Spinal cord (tissue), 9 donors: ENCODE measurements at regions not wholly inside any gene's neighbourhood (a gene's known extent, or its start where the extent isn't known, plus 50 kb on each side); places are given as distances from the start of the nearest gene placed in this dataset.
"Not testable (repeated sequence)": the region's sequence is repeated elsewhere in the genome, so short reads cannot be mapped to it uniquely, and the experiment has no call there.

Experiments
- DNase-seq, 6 donors: peaks; one replicate each; pipeline versions ENCODE4 v3.0.0 to v3.0.0-alpha.2; 2013 to 2015; ENCODE audit warnings: low spot score in 6 of 6, low read depth in 4 of 6
- H3K27ac ChIP-seq: one replicate; pipeline ENCODE4 v1.5.1; 2013; ENCODE audit warnings: low read depth, low read length, control low read depth
- H3K27me3 ChIP-seq: one replicate; pipeline ENCODE4 v1.6.1; 2013; ENCODE audit warnings: low read length; ENCODE audit not compliant: control insufficient read depth, insufficient read depth
- H3K36me3 ChIP-seq: one replicate; pipeline ENCODE4 v1.6.1; 2013; ENCODE audit warnings: low read length; ENCODE audit not compliant: control insufficient read depth, insufficient read depth
- H3K4me1 ChIP-seq: one replicate; pipeline ENCODE4 v1.6.1; 2013; ENCODE audit warnings: low read length; ENCODE audit not compliant: control insufficient read depth, insufficient read depth
- H3K4me3 ChIP-seq: one replicate; pipeline ENCODE4 v1.5.1; 2013; ENCODE audit warnings: low read depth, low read length, control low read depth
- H3K9me3 ChIP-seq: one replicate; pipeline ENCODE4 v1.6.1; 2013; ENCODE audit warnings: low read length; ENCODE audit not compliant: control insufficient read depth, insufficient read depth
- WGBS: methylation state at CpG from one replicate; pipeline ENCODE4 v1.1.5; 2013; ENCODE audit warnings: missing lambda C conversion rate; ENCODE audit not compliant: insufficient coverage; 5-methylcytosine and 5-hydroxymethylcytosine counted together
- donor health status: healthy.

- Histone ChIP-seq H3K4me1 (peaks cover 9% of the 10 kb centered on the region), H3K9me3 (no peaks in the 10 kb centered on the region), H3K36me3 (no peaks in the 10 kb centered on the region), H3K27me3 (no peaks in the 10 kb centered on the region), H3K4me3 (no peak overlapping the region), H3K27ac (no peak overlapping the region)
- peak in 1 of 6 donors; percentile 49 for DNase-seq
- WGBS = 72% methylated on average over 7 of the region's 7 CpGs
Observed at GRCh38 chr22:48071828-48072227, 1309.4 kb downstream of the TBC1D22A start.

DNA sequence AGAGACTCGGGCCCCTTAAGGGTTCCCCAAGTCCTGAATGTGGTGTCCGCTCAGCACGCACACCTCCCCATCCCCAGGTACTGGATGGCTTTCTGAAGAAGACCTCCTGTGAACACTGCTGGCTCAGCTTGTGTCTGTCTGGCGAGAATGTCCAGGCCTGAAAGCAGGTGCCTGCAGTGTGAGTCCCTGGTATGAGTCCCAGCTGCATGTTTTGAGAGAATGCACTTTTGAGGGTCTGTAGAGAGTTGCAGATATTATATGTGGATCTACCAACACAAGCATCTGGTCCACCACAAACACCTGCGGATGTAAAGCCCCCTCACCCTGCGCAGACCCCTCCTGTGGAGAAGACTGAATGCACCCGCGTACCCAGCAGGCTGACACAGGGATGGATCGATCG lies 1308.9 kb downstream of the TBC1D22A start:
- Histone ChIP-seq H3K9me3 (no peaks in the 10 kb centered on the region), H3K36me3 (no peaks in the 10 kb centered on the region), H3K4me3 (no peak overlapping the region), H3K27me3 (no peaks in the 10 kb centered on the region), H3K4me1 (peaks cover 4% of the 10 kb centered on the region), H3K27ac (no peak overlapping the region)
- 82% methylated on average over 9 of the region's 10 CpGs for WGBS
- DNase-seq = no peak

- no peak overlapping the region for H3K27ac ChIP-seq
- H3K4me3 ChIP-seq = no peak overlapping the region
- no peaks in the 10 kb centered on the region for H3K27me3 ChIP-seq
- no peaks in the 10 kb centered on the region for H3K36me3 ChIP-seq
- no peaks in the 10 kb centered on the region for H3K4me1 ChIP-seq
- WGBS = 80% methylated on average over 1 of the region's 4 CpGs
- DNase-seq = no peak
- no peaks in the 10 kb centered on the region for H3K9me3 ChIP-seq
Observed at GRCh38 chr22:48070760-48071159, 1308.3 kb downstream of the TBC1D22A start.

GRCh38 chr22:48070083-48070482 lies 1307.6 kb downstream of the TBC1D22A start:
- H3K27me3 ChIP-seq = no peaks in the 10 kb centered on the region
- 98% methylated on average over 6 of the region's 9 CpGs for WGBS
- no peak overlapping the region for H3K27ac ChIP-seq
- no peaks in the 10 kb centered on the region for H3K36me3 ChIP-seq
- H3K9me3 ChIP-seq = no peaks in the 10 kb centered on the region
- H3K4me1 ChIP-seq = no peaks in the 10 kb centered on the region
- no peak for DNase-seq
- no peak overlapping the region for H3K4me3 ChIP-seq

DNA sequence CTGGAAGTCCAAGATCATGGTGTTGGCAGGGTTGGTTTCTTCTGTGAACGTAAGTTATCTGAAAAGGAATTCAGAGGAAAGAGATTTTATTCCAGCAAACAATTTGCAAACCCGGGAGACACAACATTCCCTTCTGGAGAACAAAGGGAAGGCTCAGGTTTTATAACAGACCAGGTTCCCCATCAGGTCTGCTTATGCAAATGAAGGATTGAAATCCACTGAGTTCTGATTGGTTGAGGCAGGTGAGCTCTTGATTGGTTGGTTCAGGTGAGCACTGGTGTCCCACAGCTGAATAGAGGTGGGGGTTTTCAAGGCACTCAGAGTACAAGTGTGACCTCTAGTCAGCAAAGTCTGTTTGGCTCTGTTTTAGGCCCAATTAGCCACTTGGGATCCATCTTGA lies 1306.8 kb downstream of the TBC1D22A start:
- no peak overlapping the region for H3K4me3 ChIP-seq
- no peaks in the 10 kb centered on the region for H3K27me3 ChIP-seq
- H3K9me3 ChIP-seq = no peaks in the 10 kb centered on the region
- 100% methylated on average over 2 of the region's 2 CpGs for WGBS
- H3K36me3 ChIP-seq = no peaks in the 10 kb centered on the region
- DNase-seq = no peak
- no peak overlapping the region for H3K27ac ChIP-seq
- H3K4me1 ChIP-seq = no peaks in the 10 kb centered on the region

- no peak overlapping the region for H3K4me3 ChIP-seq
- no peaks in the 10 kb centered on the region for H3K9me3 ChIP-seq
- 88% methylated on average over 15 of the region's 18 CpGs for WGBS
- H3K36me3 ChIP-seq = no peaks in the 10 kb centered on the region
- H3K4me1 ChIP-seq = no peaks in the 10 kb centered on the region
- peak in 1 of 6 donors; percentile 71 for DNase-seq
- no peaks in the 10 kb centered on the region for H3K27me3 ChIP-seq
- no peak overlapping the region for H3K27ac ChIP-seq
Observed at GRCh38 chr22:48068323-48068885, 1306.0 kb downstream of the TBC1D22A start.

- Histone ChIP-seq H3K36me3 (no peaks in the 10 kb centered on the region), H3K27me3 (no peaks in the 10 kb centered on the region), H3K9me3 (no peaks in the 10 kb centered on the region), H3K4me1 (no peaks in the 10 kb centered on the region), H3K4me3 (no peak overlapping the region), H3K27ac (no peak overlapping the region)
- DNase-seq = no peak
- 86% methylated on average over 7 of the region's 7 CpGs for WGBS
Observed at GRCh38 chr22:48065892-48066291, 1303.4 kb downstream of the TBC1D22A start.

DNA sequence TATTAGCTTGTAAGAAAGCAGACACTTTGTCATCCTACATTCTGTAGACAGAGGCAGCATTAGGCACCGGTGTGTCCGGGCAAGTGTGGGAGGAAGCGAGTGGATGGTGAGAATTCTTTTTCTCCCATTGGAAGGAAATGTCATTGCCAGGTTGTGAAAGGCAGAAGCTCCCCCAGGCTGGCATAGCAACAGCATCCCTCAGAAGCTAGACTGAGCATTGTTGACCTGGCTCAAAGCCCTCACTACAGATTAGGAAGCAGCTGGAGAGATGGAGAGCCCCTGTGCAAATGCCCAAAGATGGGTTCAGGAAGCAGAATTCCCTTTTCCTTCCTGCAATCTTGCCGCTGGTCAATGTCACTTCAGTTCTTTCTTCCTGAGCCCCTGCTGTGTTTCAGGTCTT lies 1299.3 kb downstream of the TBC1D22A start:
- Histone ChIP-seq H3K4me3 (no peak overlapping the region), H3K36me3 (no peaks in the 10 kb centered on the region), H3K4me1 (no peaks in the 10 kb centered on the region), H3K27me3 (no peaks in the 10 kb centered on the region), H3K27ac (no peak overlapping the region), H3K9me3 (no peaks in the 10 kb centered on the region)
- peak in 2 of 6 donors; percentile 57 for DNase-seq
- no CpG with 5 or more reads among the region's 4 CpGs for WGBS

- H3K9me3 ChIP-seq = no peaks in the 10 kb centered on the region
- DNase-seq = no peak
- no peaks in the 10 kb centered on the region for H3K4me1 ChIP-seq
- 100% methylated on average over 3 of the region's 7 CpGs for WGBS
- no peaks in the 10 kb centered on the region for H3K36me3 ChIP-seq
- no peaks in the 10 kb centered on the region for H3K27me3 ChIP-seq
- no peak overlapping the region for H3K27ac ChIP-seq
- H3K4me3 ChIP-seq = no peak overlapping the region
Observed at GRCh38 chr22:48060266-48060665, 1297.8 kb downstream of the TBC1D22A start.

- H3K4me1 ChIP-seq, H3K9me3 ChIP-seq, H3K27ac ChIP-seq, DNase-seq, H3K36me3 ChIP-seq, H3K27me3 ChIP-seq, H3K4me3 ChIP-seq: not testable (repeated sequence)
- no CpG with 5 or more reads among the region's 4 CpGs for WGBS
Observed at GRCh38 chr22:48059521-48059920, 1297.1 kb downstream of the TBC1D22A start.
